ENCODE measurements at regions not wholly inside any gene's neighbourhood (a gene's known extent, or its start where the extent isn't known, plus 50 kb on each side); places are given as distances from the start of the nearest gene placed in this dataset.
"Not testable (repeated sequence)": the region's sequence is repeated elsewhere in the genome, so short reads cannot be mapped to it uniquely, and the experiment has no call there.

- no peak for DNase-seq
Observed at GRCh38 chr7:81025360-81025759, 106.5 kb upstream of the SEMA3C start.

- DNase-seq, result no peak
Observed at GRCh38 chr7:81014908-81015307, 96.1 kb upstream of the SEMA3C start.

GRCh38 chr7:81014266-81014665, 95.4 kb upstream of the SEMA3C start:
- no peak for DNase-seq

- no peak for DNase-seq
Observed at GRCh38 chr7:81013083-81013817, 94.4 kb upstream of the SEMA3C start.

- DNase-seq, result no peak
Observed at GRCh38 chr7:81008901-81009300, 90.0 kb upstream of the SEMA3C start.

- no peak for DNase-seq
Observed at GRCh38 chr7:81007051-81007450, 88.2 kb upstream of the SEMA3C start.

GRCh38 chr7:81005254-81005653, 86.4 kb upstream of the SEMA3C start:
- DNase-seq, result no peak

GRCh38 chr7:81004098-81004497, 85.2 kb upstream of the SEMA3C start:
- DNase-seq, result no peak

- DNase-seq, result no peak
Observed at GRCh38 chr7:81003326-81003725, 84.5 kb upstream of the SEMA3C start.

- no peak for DNase-seq
Observed at GRCh38 chr7:81002421-81002820, 83.6 kb upstream of the SEMA3C start.

- no peak for DNase-seq
Observed at GRCh38 chr7:80999771-81000170, 80.9 kb upstream of the SEMA3C start.

- no peak for DNase-seq
Observed at GRCh38 chr7:80999100-80999499, 80.2 kb upstream of the SEMA3C start.

- no peak for DNase-seq
Observed at GRCh38 chr7:80997841-80998240, 79.0 kb upstream of the SEMA3C start.

GRCh38 chr7:80996236-80996635, 77.4 kb upstream of the SEMA3C start:
- DNase-seq, result not testable (repeated sequence)

GRCh38 chr7:80991654-80992053, 72.8 kb upstream of the SEMA3C start:
- DNase-seq, result no peak

- no peak for DNase-seq
Observed at GRCh38 chr7:80984619-80985018, 65.8 kb upstream of the SEMA3C start.

GRCh38 chr7:80981405-80981804, 62.6 kb upstream of the SEMA3C start:
- no peak for DNase-seq

- no peak for DNase-seq
Observed at GRCh38 chr7:80977751-80978150, 58.9 kb upstream of the SEMA3C start.

- no peak for DNase-seq
Observed at GRCh38 chr7:80974396-80975358, 55.8 kb upstream of the SEMA3C start.

- DNase-seq, result no peak
Observed at GRCh38 chr7:80971225-80971624, 52.4 kb upstream of the SEMA3C start.
